ENCODE measurements at regions not wholly inside any gene's neighbourhood (a gene's known extent, or its start where the extent isn't known, plus 50 kb on each side); places are given as distances from the start of the nearest gene placed in this dataset.

DNA sequence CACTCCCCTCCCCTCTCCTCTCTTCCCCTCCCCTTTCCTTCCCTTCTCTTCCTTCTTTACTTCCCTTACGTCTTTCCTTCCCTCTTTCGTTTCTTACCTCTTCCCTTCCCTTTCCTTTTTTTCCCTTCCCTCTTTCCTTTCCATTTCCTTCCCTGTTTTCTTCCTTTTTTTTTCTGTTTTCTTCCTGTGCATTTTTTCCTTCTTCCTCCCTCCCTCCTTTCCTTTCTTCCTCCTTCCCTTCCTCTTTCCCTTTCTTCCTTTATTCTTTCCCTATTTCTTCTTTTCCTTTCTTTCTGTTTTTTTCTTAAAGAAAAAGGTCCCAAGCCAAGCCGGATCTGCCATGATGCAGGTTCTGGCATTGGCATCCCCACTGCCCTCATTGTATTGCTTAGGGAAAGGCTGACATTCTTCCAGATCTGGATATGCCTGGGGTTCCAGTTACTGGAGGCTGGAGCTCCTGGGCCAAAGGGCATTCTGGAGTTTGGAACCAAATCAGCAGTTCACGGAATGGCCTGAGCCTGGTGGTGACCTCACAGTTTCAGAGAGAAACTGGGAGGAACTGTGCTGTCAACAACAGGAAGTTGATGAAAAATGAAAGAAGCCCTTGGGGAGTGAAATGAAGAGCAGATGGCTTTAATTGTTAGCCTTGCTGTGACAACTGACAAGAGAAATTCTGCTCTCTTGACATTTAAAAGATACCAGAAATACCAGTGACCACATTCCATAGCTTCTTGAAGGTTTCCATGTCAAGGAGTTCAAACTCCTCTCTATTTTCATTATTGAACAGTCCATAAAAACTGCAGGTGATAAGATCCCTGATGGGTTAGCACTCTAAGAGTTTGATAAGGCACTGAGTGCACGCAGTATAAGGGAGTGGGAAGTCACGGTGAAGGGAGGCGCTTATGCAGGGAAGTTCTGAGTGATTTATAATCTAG is 622.1 kb downstream of the SPRY1 start:
- TF ChIP-seq, protein P1, sequence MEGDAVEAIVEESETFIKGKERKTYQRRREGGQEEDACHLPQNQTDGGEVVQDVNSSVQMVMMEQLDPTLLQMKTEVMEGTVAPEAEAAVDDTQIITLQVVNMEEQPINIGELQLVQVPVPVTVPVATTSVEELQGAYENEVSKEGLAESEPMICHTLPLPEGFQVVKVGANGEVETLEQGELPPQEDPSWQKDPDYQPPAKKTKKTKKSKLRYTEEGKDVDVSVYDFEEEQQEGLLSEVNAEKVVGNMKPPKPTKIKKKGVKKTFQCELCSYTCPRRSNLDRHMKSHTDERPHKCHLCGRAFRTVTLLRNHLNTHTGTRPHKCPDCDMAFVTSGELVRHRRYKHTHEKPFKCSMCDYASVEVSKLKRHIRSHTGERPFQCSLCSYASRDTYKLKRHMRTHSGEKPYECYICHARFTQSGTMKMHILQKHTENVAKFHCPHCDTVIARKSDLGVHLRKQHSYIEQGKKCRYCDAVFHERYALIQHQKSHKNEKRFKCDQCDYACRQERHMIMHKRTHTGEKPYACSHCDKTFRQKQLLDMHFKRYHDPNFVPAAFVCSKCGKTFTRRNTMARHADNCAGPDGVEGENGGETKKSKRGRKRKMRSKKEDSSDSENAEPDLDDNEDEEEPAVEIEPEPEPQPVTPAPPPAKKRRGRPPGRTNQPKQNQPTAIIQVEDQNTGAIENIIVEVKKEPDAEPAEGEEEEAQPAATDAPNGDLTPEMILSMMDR (conservative IDR thresholded peaks at IDR 0.05) = no peak
- H3K27ac ChIP-seq = no peak overlapping the region

DNA sequence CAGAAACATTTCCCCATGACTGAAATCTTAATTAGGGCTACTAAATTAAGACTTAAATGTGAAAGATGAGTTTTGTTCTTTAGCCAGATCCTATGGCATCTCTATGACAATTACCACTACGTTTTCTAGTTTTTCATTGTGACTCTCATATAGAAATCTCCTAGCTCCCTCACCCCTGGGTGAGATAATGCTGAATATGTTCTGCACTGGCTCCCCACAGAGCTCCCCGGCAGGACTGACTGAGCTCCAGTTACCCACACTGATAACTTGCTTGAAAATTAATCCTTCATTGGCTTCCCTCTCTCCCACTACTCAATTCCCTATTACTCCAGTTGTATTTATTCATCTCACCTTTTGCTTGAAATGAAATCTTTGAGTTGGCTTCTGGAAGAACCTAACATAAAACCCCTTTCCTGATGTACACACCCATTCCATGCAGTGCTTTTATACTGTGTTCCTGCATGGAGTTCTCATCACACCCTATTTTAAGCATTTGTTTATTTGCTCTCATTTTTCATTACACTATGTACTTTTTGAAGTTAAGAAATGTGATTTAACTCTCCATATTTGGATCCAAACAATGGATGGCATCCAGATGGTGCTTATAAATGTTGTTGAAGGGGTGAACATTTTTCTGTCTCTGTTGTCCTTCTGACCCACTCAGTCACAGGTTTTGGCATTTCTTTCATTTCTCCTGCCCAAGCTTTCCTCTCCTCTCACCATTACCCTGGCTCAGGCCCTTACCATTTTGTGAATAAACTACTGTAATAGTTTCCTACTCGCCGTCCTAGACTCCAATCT is 623.4 kb downstream of the SPRY1 start:
- TF ChIP-seq, protein P1 (conservative IDR thresholded peaks at IDR 0.05) = no peak
- no peak overlapping the region for H3K27ac ChIP-seq

DNA sequence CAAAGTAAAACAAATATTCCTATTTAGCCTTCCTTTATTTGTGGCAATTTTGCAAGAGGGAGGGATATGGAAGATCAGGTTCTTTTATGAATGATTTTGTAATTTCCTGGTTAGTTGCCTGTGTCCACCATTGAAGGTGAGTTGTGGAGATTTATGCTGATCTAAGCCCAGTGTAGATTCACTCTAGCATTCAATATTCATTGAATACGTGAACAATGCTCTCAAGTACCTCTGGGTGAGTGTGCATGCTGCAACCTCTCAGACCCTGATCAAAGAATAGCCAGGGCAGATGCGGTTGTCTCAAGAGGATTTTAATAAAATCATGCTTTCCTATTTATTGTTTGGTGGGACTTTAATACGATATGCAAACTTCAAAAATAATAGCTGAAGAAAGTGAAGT is 628.4 kb downstream of the SPRY1 start:
- TF ChIP-seq, protein P1 (conservative IDR thresholded peaks at IDR 0.05) = no peak
- H3K27ac ChIP-seq = no peak overlapping the region

DNA sequence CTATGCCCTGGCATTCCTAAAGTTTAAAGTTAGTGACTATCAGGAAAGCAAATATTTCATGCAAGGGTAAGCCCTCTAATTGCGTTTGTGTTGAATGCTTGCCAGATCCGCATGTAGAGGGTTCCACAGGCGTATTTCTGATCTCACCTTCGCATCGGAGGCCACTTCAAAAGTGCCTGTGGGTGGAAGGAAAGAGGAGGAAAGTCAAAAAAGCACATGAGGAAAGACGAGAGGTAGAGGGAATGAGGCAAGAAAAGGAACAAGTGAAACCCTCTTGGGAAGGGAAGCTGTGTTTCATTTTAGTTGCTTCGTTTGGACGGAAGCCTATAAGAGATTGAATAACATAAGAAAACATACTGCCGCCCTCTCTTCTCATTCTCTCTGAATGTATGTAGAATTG is 628.8 kb downstream of the SPRY1 start:
- TF ChIP-seq, protein P1 (conservative IDR thresholded peaks at IDR 0.05) = no peak

DNA sequence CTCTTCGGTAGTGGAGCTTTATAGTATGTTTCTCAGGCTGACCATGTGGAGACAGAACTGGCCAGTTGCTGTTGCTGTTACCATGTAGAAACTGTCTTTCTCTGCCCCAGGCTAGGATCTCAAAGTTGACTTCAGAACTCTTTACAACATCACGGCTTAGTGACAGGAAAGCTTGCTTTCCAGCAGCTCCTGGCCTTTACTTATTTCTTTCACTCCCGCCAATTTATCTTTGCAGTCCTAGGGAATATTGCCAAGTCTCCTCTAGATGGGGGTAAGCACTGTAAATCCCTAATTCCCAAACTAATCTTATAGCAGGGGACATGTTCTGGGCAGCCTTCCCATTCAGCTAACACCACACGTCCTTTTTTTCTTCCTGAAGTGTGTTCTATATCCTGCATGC is 631.6 kb downstream of the SPRY1 start:
- TF ChIP-seq, protein P1 (conservative IDR thresholded peaks at IDR 0.05) = no peak
- H3K27ac ChIP-seq = no peak overlapping the region

More for the DNA sequence above, 628.8 kb downstream of the SPRY1 start:
- no peak overlapping the region for H3K27ac ChIP-seq

DNA sequence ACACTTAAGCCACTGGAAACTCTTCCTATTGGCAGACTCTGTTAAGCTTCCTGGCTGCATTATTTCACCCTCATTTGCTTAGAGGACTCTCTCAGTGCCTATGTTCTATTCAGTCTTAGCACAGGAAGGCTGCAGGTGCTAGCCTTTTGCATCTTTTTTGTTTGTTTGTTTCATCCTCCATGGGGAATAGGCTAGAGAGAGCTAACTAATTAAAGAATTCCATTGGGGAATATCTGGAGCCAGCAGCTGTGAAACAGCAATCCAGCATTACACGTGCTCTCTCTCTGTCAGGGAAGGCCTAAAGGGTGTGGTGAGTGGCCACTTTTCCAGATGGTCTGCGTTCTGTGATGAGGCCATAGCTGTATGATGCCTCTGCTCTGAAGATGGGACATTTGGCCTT is 633.6 kb downstream of the SPRY1 start:
- TF ChIP-seq, protein P1 (conservative IDR thresholded peaks at IDR 0.05) = no peak
- H3K27ac ChIP-seq = no peak overlapping the region

DNA sequence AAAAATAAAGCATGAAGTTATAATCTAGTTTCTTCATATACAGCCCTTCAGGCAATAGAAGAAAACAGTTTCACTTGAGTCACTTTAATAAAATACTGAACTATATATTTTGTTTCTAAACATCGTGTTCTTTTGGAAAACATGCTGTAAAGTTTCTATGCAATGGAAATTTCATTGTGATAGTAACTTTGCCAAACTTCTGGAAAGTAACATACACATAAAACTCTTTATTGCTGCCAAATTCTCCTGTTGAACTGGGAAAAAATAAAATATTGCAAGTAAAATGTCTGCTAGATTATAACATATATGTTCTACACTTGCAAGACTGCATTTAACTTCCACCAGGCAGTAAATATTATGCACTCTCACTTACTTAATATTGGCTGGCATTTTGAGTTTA is 635.4 kb downstream of the SPRY1 start:
- TF ChIP-seq, protein P1 (conservative IDR thresholded peaks at IDR 0.05) = no peak

More for the DNA sequence above, 635.4 kb downstream of the SPRY1 start:
- no peak overlapping the region for H3K27ac ChIP-seq
